ENCODE measurements at regions not wholly inside any gene's neighbourhood (a gene's known extent, or its start where the extent isn't known, plus 50 kb on each side); places are given as distances from the start of the nearest gene placed in this dataset.

- CTCF ChIA-PET (ENCODE audit: unreplicated experiment): no interaction called here
- H3K27ac ChIP-seq (ENCODE audit: low read depth, low read length, poor library complexity, severe bottlenecking): no peak overlapping the region
- H3K79me2 ChIP-seq (ENCODE audit: insufficient read depth, low read depth, low read length): no peaks in the 10 kb centered on the region
- no peaks in the 10 kb centered on the region for H3K4me1 ChIP-seq (ENCODE audit: insufficient read depth, low read length, poor library complexity, severe bottlenecking)
- H3K9me2 ChIP-seq (ENCODE audit: insufficient read depth, low read length): no peaks in the 10 kb centered on the region
- TF ChIP-seq EZH2phosphoT487 (IDR thresholded peaks at IDR 0.05; ENCODE audit: borderline replicate concordance, low read depth, low read length) (no peak), CTCF (conservative IDR thresholded peaks at IDR 0.05; ENCODE audit: low read length) (no peak)
- no TSS peak for BruUV-seq (replicated peaks)
- H3K4me2 ChIP-seq (ENCODE audit: low read length): no peak overlapping the region
- DNase-seq (ENCODE audit: low spot score): no peak
- H2AFZ ChIP-seq (ENCODE audit: low read length): no peak overlapping the region
- H3K9me3 ChIP-seq (ENCODE audit: low read length): no peaks in the 10 kb centered on the region
- no peaks in the 10 kb centered on the region for H3K36me3 ChIP-seq (ENCODE audit: insufficient read depth, low read length)
- POLR2A ChIA-PET: interaction anchor here (0.5 to 1.0 kb wide), 3 partner anchors 19 to 932 kb away, joined by 3 to 5 read pairs (median 3); no protein-coding TSS in a partner anchor
- no peak overlapping the region for H3K4me3 ChIP-seq (ENCODE audit: low read depth, low read length, poor library complexity, severe bottlenecking)
- H4K20me1 ChIP-seq (ENCODE audit: insufficient read depth, low read length): no peaks in the 10 kb centered on the region
- intact Hi-C loops (cut with micrococcal nuclease; ENCODE audit: unreplicated experiment): no loop called here
These were observed 178.2 kb downstream of the SEC61B start for GRCh38 chr9:99400184-99400731.

- Histone ChIP-seq H4K20me1 (ENCODE audit: insufficient read depth, low read length) (no peaks in the 10 kb centered on the region), H3K4me1 (ENCODE audit: insufficient read depth, low read length, poor library complexity, severe bottlenecking) (no peaks in the 10 kb centered on the region), H3K79me2 (ENCODE audit: insufficient read depth, low read depth, low read length) (no peaks in the 10 kb centered on the region), H3K9me3 (ENCODE audit: low read length) (no peaks in the 10 kb centered on the region), H3K4me2 (ENCODE audit: low read length) (no peak overlapping the region), H3K27ac (ENCODE audit: low read depth, low read length, poor library complexity, severe bottlenecking) (no peak overlapping the region), H2AFZ (ENCODE audit: low read length) (no peak overlapping the region), H3K4me3 (ENCODE audit: low read depth, low read length, poor library complexity, severe bottlenecking) (no peak overlapping the region), H3K9me2 (ENCODE audit: insufficient read depth, low read length) (no peaks in the 10 kb centered on the region), H3K36me3 (ENCODE audit: insufficient read depth, low read length) (no peaks in the 10 kb centered on the region)
- POLR2A ChIA-PET: no interaction called here
- TF ChIP-seq EZH2phosphoT487 (IDR thresholded peaks at IDR 0.05; ENCODE audit: borderline replicate concordance, low read depth, low read length): no peak
- TF ChIP-seq CTCF (conservative IDR thresholded peaks at IDR 0.05; ENCODE audit: low read length): no peak
- no peak for DNase-seq (ENCODE audit: low spot score)
- no TSS peak for BruUV-seq (replicated peaks)
- intact Hi-C loops (cut with micrococcal nuclease; ENCODE audit: unreplicated experiment): no loop called here
- CTCF ChIA-PET (ENCODE audit: unreplicated experiment): no interaction called here
These were observed 179.8 kb downstream of the SEC61B start for GRCh38 chr9:99401680-99402504.

- no TSS peak for BruUV-seq (replicated peaks)
These were observed 181.3 kb downstream of the SEC61B start for GRCh38 chr9:99403371-99403770.

More at GRCh38 chr9:99403371-99403770, 181.3 kb downstream of the SEC61B start:
- Histone ChIP-seq H3K9me2 (ENCODE audit: insufficient read depth, low read length) (no peaks in the 10 kb centered on the region), H4K20me1 (ENCODE audit: insufficient read depth, low read length) (no peaks in the 10 kb centered on the region), H3K79me2 (ENCODE audit: insufficient read depth, low read depth, low read length) (no peaks in the 10 kb centered on the region), H2AFZ (ENCODE audit: low read length) (no peak overlapping the region), H3K27ac (ENCODE audit: low read depth, low read length, poor library complexity, severe bottlenecking) (no peak overlapping the region), H3K9me3 (ENCODE audit: low read length) (no peaks in the 10 kb centered on the region), H3K4me2 (ENCODE audit: low read length) (no peak overlapping the region), H3K4me3 (ENCODE audit: low read depth, low read length, poor library complexity, severe bottlenecking) (no peak overlapping the region), H3K4me1 (ENCODE audit: insufficient read depth, low read length, poor library complexity, severe bottlenecking) (no peaks in the 10 kb centered on the region), H3K36me3 (ENCODE audit: insufficient read depth, low read length) (no peaks in the 10 kb centered on the region)
- ChIA-PET POLR2A (no interaction called here), CTCF (ENCODE audit: unreplicated experiment) (interaction anchor here (0.6 kb wide), 1 partner anchor 41 kb away, joined by 3 read pairs; no protein-coding TSS in a partner anchor)
- DNase-seq (ENCODE audit: low spot score): no peak
- TF ChIP-seq EZH2phosphoT487 (IDR thresholded peaks at IDR 0.05; ENCODE audit: borderline replicate concordance, low read depth, low read length) (no peak), CTCF (conservative IDR thresholded peaks at IDR 0.05; ENCODE audit: low read length) (no peak)
- intact Hi-C loops (cut with micrococcal nuclease; ENCODE audit: unreplicated experiment): no loop called here
